HCT116 (cell line): ENCODE measurements at regions not wholly inside any gene's neighbourhood (a gene's known extent, or its start where the extent isn't known, plus 50 kb on each side); places are given as distances from the start of the nearest gene placed in this dataset.

Experiments
- ATAC-seq: fragments of 200-7000 bp; cut with Tn5 transposase; 2 replicates; pipeline ENCODE4 v1.9.1; 2020; ENCODE audit warnings: mild to moderate bottlenecking, moderate library complexity
- BruUV-seq: library from RNA; stranded (reverse); fragments of 400-500 nt; replicated peaks from 2 replicates; lab custom pipeline; 2021; lab: Mats Ljungman, UMichigan
- CTCF ChIA-PET: fragments of 300-600 bp; sonication (Branson Sonifier 250); formaldehyde crosslinking; loops from one replicate; lab custom pipeline; 2021; ENCODE audit warnings: antibody characterized with exemption; lab: Charles Lee
- POLR2A ChIA-PET: fragments of 300-600, 350-600 bp; sonication (Branson Sonifier 250); formaldehyde crosslinking; loops from one replicate; lab custom pipeline; 2021; ENCODE audit warnings: antibody characterized with exemption; lab: Charles Lee
- RAD21 ChIA-PET, 2 experiments: fragments of 300-600 bp; sonication (Branson Sonifier 250); formaldehyde crosslinking; loops; one replicate each; lab custom pipeline; 2023; ENCODE audit warnings: low total read pairs in 2 of 2; ENCODE audit not compliant: uncharacterized antibody in 2 of 2, unreplicated experiment in 2 of 2, low non-redundant PET in 1 of 2; lab: Charles Lee
- DNase-seq: peaks from one replicate; pipeline ENCODE4 v3.0.0-alpha.2; 2010; ENCODE audit warnings: low read depth, low spot score
- H2AFZ ChIP-seq: fragments of 200-600 bp; shearing (Covaris generic), sonication (generic); 2 replicates; pipeline ENCODE4 v1.6.1; 2017; ENCODE audit warnings: low read depth, mixed run types, mixed read lengths, antibody characterized with exemption, low read length; ENCODE audit not compliant: poor library complexity, severe bottlenecking
- H3K27ac ChIP-seq: 2 replicates; pipeline ENCODE4 v1.5.1; 2012; ENCODE audit warnings: low read depth, low read length
- H3K27me3 ChIP-seq: fragments of 200-600 bp; sonication (generic); 2 replicates; pipeline ENCODE4 v1.6.1; 2016; ENCODE audit warnings: mixed run types, low read length, mixed read lengths; ENCODE audit not compliant: insufficient read depth
- H3K36me3 ChIP-seq, 2 experiments: fragments of 200-500 bp in 1 of 2; fragments of 200-600 bp in 1 of 2; sonication (Bioruptor generic) in 1 of 2; sonication (generic) in 1 of 2; 2 replicates each; pipeline versions ENCODE4 v1.5.1 to v1.6.1; 2014 to 2016; ENCODE audit warnings: low read length in 2 of 2, inconsistent platforms in 1 of 2, mixed read lengths in 1 of 2, mixed run types in 1 of 2; ENCODE audit not compliant: insufficient read depth in 2 of 2, control insufficient read depth in 1 of 2
- H3K4me1 ChIP-seq, 2 experiments: fragments of 200-600 bp in 1 of 2; sonication (generic) in 1 of 2; 2 replicates each; pipeline versions ENCODE4 v1.5.1 to v1.6.1; 2012 to 2017; ENCODE audit warnings: low read length in 2 of 2, inconsistent platforms in 1 of 2, mild to moderate bottlenecking in 1 of 2, mixed read lengths in 1 of 2, mixed run types in 1 of 2, moderate library complexity in 1 of 2; ENCODE audit not compliant: insufficient read depth in 2 of 2, control insufficient read depth in 1 of 2
- H3K4me2 ChIP-seq: fragments of 200-600 bp; sonication (generic); 2 replicates; pipeline ENCODE4 v1.6.1; 2017; ENCODE audit warnings: mixed run types, low read length, mixed read lengths
- H3K4me3 ChIP-seq, 2 experiments: fragments of 200-600 bp in 1 of 2; sonication (generic) in 1 of 2; replicated peaks in 1 of 2; 2 replicates each; pipeline ENCODE4 v1.5.1; 2011 to 2016; ENCODE audit warnings: low read length in 2 of 2, control low read depth in 1 of 2, low read depth in 1 of 2, mild to moderate bottlenecking in 1 of 2, mixed read lengths in 1 of 2, mixed run types in 1 of 2
- H3K79me2 ChIP-seq: fragments of 200-600 bp; sonication (generic); 2 replicates; pipeline ENCODE4 v1.6.1; 2017; ENCODE audit warnings: mild to moderate bottlenecking, mixed run types, low read length, moderate library complexity, mixed read lengths; ENCODE audit not compliant: insufficient read depth
- H3K9ac ChIP-seq: fragments of 200-600 bp; sonication (generic); 2 replicates; pipeline ENCODE4 v1.6.1; 2016; ENCODE audit warnings: low read length, mixed read lengths
- H3K9me2 ChIP-seq: fragments of 200-600 bp; sonication (generic), shearing (Covaris generic); 2 replicates; pipeline ENCODE4 v1.6.1; 2017; ENCODE audit warnings: mixed run types, mild to moderate bottlenecking, moderate library complexity; ENCODE audit not compliant: insufficient read depth
- H3K9me3 ChIP-seq, 2 experiments: fragments of 200-500 bp in 1 of 2; fragments of 200-600 bp in 1 of 2; sonication (Bioruptor generic) in 1 of 2; sonication (generic) in 1 of 2; 2 replicates each; pipeline ENCODE4 v1.6.1; 2014 to 2017; ENCODE audit warnings: low read length in 2 of 2, mixed read lengths in 2 of 2, inconsistent platforms in 1 of 2, low read depth in 1 of 2, mild to moderate bottlenecking in 1 of 2, mixed run types in 1 of 2, moderate library complexity in 1 of 2; ENCODE audit not compliant: control insufficient read depth in 1 of 2, insufficient read depth in 1 of 2
- H4K20me1 ChIP-seq: fragments of 200-600 bp; sonication (generic), shearing (Covaris generic); 2 replicates; pipeline ENCODE4 v1.6.1; 2017; ENCODE audit warnings: mixed run types, mild to moderate bottlenecking, moderate library complexity; ENCODE audit not compliant: insufficient read depth
- ELF1 ChIP-seq: IDR thresholded peaks from 2 replicates; pipeline ENCODE4 v1.6.1; 2012; ENCODE audit warnings: low read depth, borderline replicate concordance
- FOSL1 ChIP-seq: IDR thresholded peaks from 2 replicates; pipeline ENCODE4 v1.6.1; 2012; ENCODE audit warnings: low read depth
- JUND ChIP-seq: IDR thresholded peaks from 2 replicates; pipeline ENCODE4 v1.6.1; 2012
- SP1 ChIP-seq: IDR thresholded peaks from 2 replicates; pipeline ENCODE4 v1.6.1; 2012; ENCODE audit warnings: low read depth
- SRF ChIP-seq: IDR thresholded peaks from 2 replicates; pipeline ENCODE4 v1.6.1; 2012; ENCODE audit warnings: low read depth
- TCF7L2 ChIP-seq: IDR thresholded peaks from 2 replicates; pipeline ENCODE4 v1.7.0; 2011; ENCODE audit warnings: borderline replicate concordance, inconsistent platforms; ENCODE audit not compliant: insufficient read depth, insufficient read length; ENCODE audit errors: extremely low read depth
- YY1 ChIP-seq: IDR thresholded peaks from 2 replicates; pipeline ENCODE4 v1.6.1; 2011; ENCODE audit warnings: low read length, low read depth, moderate library complexity, mild to moderate bottlenecking; ENCODE audit not compliant: insufficient replicate concordance; ENCODE audit errors: extremely low read depth
- ZNF274 ChIP-seq: fragments of 200-500 bp; sonication (Bioruptor generic); IDR thresholded peaks from 2 replicates; pipeline ENCODE4 v1.6.1; 2014; ENCODE audit warnings: mild to moderate bottlenecking, low read depth, low read length, inconsistent platforms
- intact Hi-C: fragments of 100-400 bp; cut with micrococcal nuclease; formaldehyde crosslinking; loops from 2 replicates; pipeline ENCODE4 v1.10.0; 2022
- TF ChIP-seq, protein P1 (sequence below), 3 experiments: fragments of 200-600 bp in 1 of 3; sonication (generic) in 1 of 3; IDR thresholded peaks in 2 of 3; conservative IDR thresholded peaks in 1 of 3; 2 replicates each; pipeline ENCODE4 v1.5.1; 2012 to 2017; ENCODE audit warnings: low read depth in 2 of 3, low read length in 2 of 3, antibody characterized with exemption in 1 of 3, borderline replicate concordance in 1 of 3, control low read depth in 1 of 3, mild to moderate bottlenecking in 1 of 3, mixed read lengths in 1 of 3, mixed run types in 1 of 3, moderate library complexity in 1 of 3; ENCODE audit not compliant: insufficient read depth in 1 of 3

DNA sequence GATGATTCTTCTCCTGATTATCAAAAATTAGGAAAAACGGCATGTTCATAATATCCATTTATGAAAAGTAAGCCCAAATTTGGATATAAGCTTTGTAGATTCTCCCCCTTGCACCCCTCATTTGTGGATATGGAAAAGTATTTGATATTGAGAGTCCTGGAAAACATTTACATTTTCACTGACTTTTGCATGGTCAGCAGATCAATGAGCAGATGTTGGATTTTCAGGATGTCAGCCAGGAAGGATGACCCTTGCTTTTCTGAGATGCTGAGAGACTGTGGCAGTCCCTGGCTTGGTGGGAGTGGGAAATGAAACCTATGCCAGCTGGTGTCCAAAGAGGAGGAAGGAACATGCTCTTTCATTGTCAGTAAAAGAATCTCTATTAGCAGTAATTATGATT lies 410.8 kb downstream of the DMAC1 start:
- Histone ChIP-seq H2AFZ (no peak overlapping the region), H3K9me3 (no peaks in the 10 kb centered on the region), H3K9ac (no peak overlapping the region)
- POLR2A ChIA-PET, result no interaction called here
- TF ChIP-seq TCF7L2, result no peak
- TF ChIP-seq SRF, result no peak
- TF ChIP-seq YY1, result no peak
- TF ChIP-seq FOSL1, result no peak
- TF ChIP-seq SP1, result no peak
- no peak for TF ChIP-seq ELF1
- TF ChIP-seq, protein P1, sequence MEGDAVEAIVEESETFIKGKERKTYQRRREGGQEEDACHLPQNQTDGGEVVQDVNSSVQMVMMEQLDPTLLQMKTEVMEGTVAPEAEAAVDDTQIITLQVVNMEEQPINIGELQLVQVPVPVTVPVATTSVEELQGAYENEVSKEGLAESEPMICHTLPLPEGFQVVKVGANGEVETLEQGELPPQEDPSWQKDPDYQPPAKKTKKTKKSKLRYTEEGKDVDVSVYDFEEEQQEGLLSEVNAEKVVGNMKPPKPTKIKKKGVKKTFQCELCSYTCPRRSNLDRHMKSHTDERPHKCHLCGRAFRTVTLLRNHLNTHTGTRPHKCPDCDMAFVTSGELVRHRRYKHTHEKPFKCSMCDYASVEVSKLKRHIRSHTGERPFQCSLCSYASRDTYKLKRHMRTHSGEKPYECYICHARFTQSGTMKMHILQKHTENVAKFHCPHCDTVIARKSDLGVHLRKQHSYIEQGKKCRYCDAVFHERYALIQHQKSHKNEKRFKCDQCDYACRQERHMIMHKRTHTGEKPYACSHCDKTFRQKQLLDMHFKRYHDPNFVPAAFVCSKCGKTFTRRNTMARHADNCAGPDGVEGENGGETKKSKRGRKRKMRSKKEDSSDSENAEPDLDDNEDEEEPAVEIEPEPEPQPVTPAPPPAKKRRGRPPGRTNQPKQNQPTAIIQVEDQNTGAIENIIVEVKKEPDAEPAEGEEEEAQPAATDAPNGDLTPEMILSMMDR (IDR thresholded peaks at IDR 0.05 in 2 of 3, conservative IDR thresholded peaks at IDR 0.05 in 1 of 3; ENCODE audit: borderline replicate concordance in 1 of 3, insufficient read depth in 1 of 3, low read depth in 2 of 3, low read length in 2 of 3), result no peak
- no peak for TF ChIP-seq JUND
- no peak for TF ChIP-seq ZNF274
- TF ChIP-seq, all 23 proteins: peak for 0
- ChIA-PET CTCF (no interaction called here), RAD21 (no interaction called here)
- no peaks in the 10 kb centered on the region for H3K79me2 ChIP-seq
- H3K9me2 ChIP-seq, result no peaks in the 10 kb centered on the region
- DNase-seq, result no peak
- no peaks in the 10 kb centered on the region for H4K20me1 ChIP-seq
- no peak overlapping the region for H3K27ac ChIP-seq
- no peak overlapping the region for H3K4me2 ChIP-seq
- BruUV-seq, result no TSS peak
- H3K27me3 ChIP-seq, result peaks cover 11% of the 10 kb centered on the region; the same call in 1 of the 2 replicates
- no peak for ATAC-seq
- H3K4me1 ChIP-seq, result no peaks in the 10 kb centered on the region
- no peak overlapping the region for H3K4me3 ChIP-seq
- intact Hi-C loops, result no loop called here
- H3K36me3 ChIP-seq, result no peaks in the 10 kb centered on the region

DNA sequence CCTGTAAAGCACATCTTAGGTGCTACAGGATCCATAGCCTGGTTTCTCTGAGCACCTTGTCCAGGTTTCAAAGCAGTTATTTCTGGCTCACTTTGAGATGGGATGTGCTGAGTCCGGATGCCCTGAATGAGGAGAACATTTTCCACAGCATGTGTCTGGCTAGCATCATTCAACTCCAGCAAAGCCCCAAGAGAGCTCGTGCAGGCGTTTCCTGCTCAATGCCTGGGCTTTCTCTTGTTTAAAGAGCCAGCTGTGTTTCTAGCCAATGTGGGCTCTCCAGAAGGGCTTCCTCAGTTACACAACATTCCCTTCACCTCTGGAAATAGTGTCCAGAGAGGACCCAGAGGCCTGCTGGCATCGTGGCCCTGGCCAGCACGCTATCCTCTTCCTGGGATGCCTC lies 411.7 kb downstream of the DMAC1 start:
- H3K9me2 ChIP-seq, result no peaks in the 10 kb centered on the region
- H3K9ac ChIP-seq, result no peak overlapping the region
- H3K27ac ChIP-seq, result no peak overlapping the region
- H3K4me2 ChIP-seq, result no peak overlapping the region
- H3K9me3 ChIP-seq, result no peaks in the 10 kb centered on the region
- no peaks in the 10 kb centered on the region for H4K20me1 ChIP-seq
- POLR2A ChIA-PET, result no interaction called here
- no TSS peak for BruUV-seq
- no peaks in the 10 kb centered on the region for H3K79me2 ChIP-seq
- intact Hi-C loops, result no loop called here
- H2AFZ ChIP-seq, result no peak overlapping the region
- no peak overlapping the region for H3K4me3 ChIP-seq
- H3K4me1 ChIP-seq, result no peaks in the 10 kb centered on the region
- no peaks in the 10 kb centered on the region for H3K36me3 ChIP-seq
- H3K27me3 ChIP-seq, result peaks cover 11% of the 10 kb centered on the region; the same call in 1 of the 2 replicates
- CTCF ChIA-PET, result no interaction called here
- TF ChIP-seq, protein P1 (IDR thresholded peaks at IDR 0.05 in 2 of 3, conservative IDR thresholded peaks at IDR 0.05 in 1 of 3; ENCODE audit: borderline replicate concordance in 1 of 3, insufficient read depth in 1 of 3, low read depth in 2 of 3, low read length in 2 of 3), result no peak
- TF ChIP-seq, all 23 proteins: peak for 0
- ATAC-seq, result no peak
- no peak for DNase-seq
- RAD21 ChIA-PET, result no interaction called here
